ENCODE measurements at regions not wholly inside any gene's neighbourhood (a gene's known extent, or its start where the extent isn't known, plus 50 kb on each side); places are given as distances from the start of the nearest gene placed in this dataset.

- Histone ChIP-seq H4K20me1 (ENCODE audit: insufficient read depth, low read length) (no peaks in the 10 kb centered on the region), H3K27me3 (ENCODE audit: control insufficient read depth in 1 of 2, insufficient read depth in 2 of 2, low read length in 2 of 2) (no peaks in the 10 kb centered on the region), H3K27ac (ENCODE audit: extremely low read length, insufficient read depth, low read length) (no peak overlapping the region), H3K79me2 (ENCODE audit: insufficient read depth, low read length) (no peaks in the 10 kb centered on the region), H3K4me1 (ENCODE audit: insufficient read depth, low read length) (no peaks in the 10 kb centered on the region), H3K36me3 (replicated peaks in 1 of 2; ENCODE audit: control insufficient read depth in 1 of 2, insufficient read depth in 2 of 2, low read length in 2 of 2) (no peaks in the 10 kb centered on the region), H3K9ac (ENCODE audit: insufficient read depth, low read depth, low read length) (no peak overlapping the region), H3K4me2 (ENCODE audit: low read depth, low read length) (no peak overlapping the region), H3K4me3 (replicated peaks in 1 of 3; ENCODE audit: insufficient read depth in 1 of 3, low read depth in 2 of 3, low read length in 3 of 3) (no peak overlapping the region), H3K9me3 (ENCODE audit: low read length) (no peaks in the 10 kb centered on the region), H2AFZ (ENCODE audit: low read length) (no peak overlapping the region)
- no peak for ATAC-seq
- POLR2A ChIA-PET, result no interaction called here
- in situ Hi-C loops (cut with HindIII; ENCODE audit: extremely low pct_ligation_motif_present, low pct_unique_long_range_greater_than_20kb), result no loop called here
- intact Hi-C loops (cut with micrococcal nuclease; ENCODE audit: unreplicated experiment), result no loop called here
- 0% methylated on average over 1 of the region's 1 CpG for WGBS (ENCODE audit: low lambda C conversion rate)
- FAIRE-seq, result no peak
- no peak for TF ChIP-seq ZNF703 (CRISPR knock-in tag; IDR thresholded peaks at IDR 0.05; ENCODE audit: borderline replicate concordance)
- no peak for TF ChIP-seq ZFYVE20 (CRISPR knock-in tag; IDR thresholded peaks at IDR 0.05; ENCODE audit: borderline replicate concordance, low read depth)
- TF ChIP-seq STAG1 (CRISPR knock-in tag; IDR thresholded peaks at IDR 0.05), result no peak
- TF ChIP-seq ZNF704 (CRISPR knock-in tag; IDR thresholded peaks at IDR 0.05; ENCODE audit: borderline replicate concordance), result no peak
- no peak for TF ChIP-seq SPEN (CRISPR knock-in tag; IDR thresholded peaks at IDR 0.05; ENCODE audit: low read depth)
- no peak for TF ChIP-seq NONO (IDR thresholded peaks at IDR 0.05)
- TF ChIP-seq NONO (CRISPR knock-in tag; conservative IDR thresholded peaks at IDR 0.05), result no peak
- TF ChIP-seq ZNF552 (CRISPR knock-in tag; IDR thresholded peaks at IDR 0.05; ENCODE audit: borderline replicate concordance), result no peak
- no peak for TF ChIP-seq ZNF432 (CRISPR knock-in tag; IDR thresholded peaks at IDR 0.05; ENCODE audit: borderline replicate concordance)
- TF ChIP-seq PAWR (CRISPR knock-in tag; IDR thresholded peaks at IDR 0.05; ENCODE audit: borderline replicate concordance), result no peak
- no peak for TF ChIP-seq ZMYM2 (CRISPR knock-in tag; IDR thresholded peaks at IDR 0.05)
- BruUV-seq (replicated peaks), result no TSS peak
- DNase-seq (ENCODE audit: low spot score), result no peak
- CTCF ChIA-PET (ENCODE audit: low intra/inter-chr PET ratio, low total read pairs), result no interaction called here
Measured at GRCh38 chr4:126807132-126807531, 825.6 kb upstream of the INTU start.
